Duodenal mucosa (tissue), 2 donors: ENCODE measurements at regions not wholly inside any gene's neighbourhood (a gene's known extent, or its start where the extent isn't known, plus 50 kb on each side); places are given as distances from the start of the nearest gene placed in this dataset.
"Not testable (repeated sequence)": the region's sequence is repeated elsewhere in the genome, so short reads cannot be mapped to it uniquely, and the experiment has no call there.

Experiments
- H3K27ac ChIP-seq: one replicate; pipeline ENCODE4 v1.7.0; 2013; ENCODE audit warnings: low read depth, low read length
- H3K27me3 ChIP-seq, 2 donors: one replicate each; pipeline ENCODE4 v1.7.0; 2013; ENCODE audit warnings: low read length in 2 of 2, control low read depth in 1 of 2; ENCODE audit not compliant: insufficient read depth in 2 of 2, control insufficient read depth in 1 of 2
- H3K36me3 ChIP-seq, 2 donors: one replicate each; pipeline ENCODE4 v1.7.0; 2013; ENCODE audit warnings: low read length in 2 of 2, control low read depth in 1 of 2; ENCODE audit not compliant: insufficient read depth in 2 of 2, control insufficient read depth in 1 of 2
- H3K4me1 ChIP-seq, 2 donors: one replicate each; pipeline ENCODE4 v1.7.0; 2013; ENCODE audit warnings: low read length in 2 of 2, control low read depth in 1 of 2; ENCODE audit not compliant: insufficient read depth in 2 of 2, control insufficient read depth in 1 of 2
- H3K4me3 ChIP-seq, 2 donors: one replicate each; pipeline ENCODE4 v1.7.0; 2013; ENCODE audit warnings: low read length in 2 of 2, low read depth in 1 of 2
- H3K9ac ChIP-seq, 2 donors: one replicate each; pipeline ENCODE4 v1.7.0; 2013; ENCODE audit warnings: low read length in 2 of 2, low read depth in 1 of 2
- H3K9me3 ChIP-seq, 2 donors: one replicate each; pipeline ENCODE4 v1.7.0; 2013; ENCODE audit warnings: low read length in 2 of 2, control low read depth in 1 of 2; ENCODE audit not compliant: control insufficient read depth in 1 of 2

DNA sequence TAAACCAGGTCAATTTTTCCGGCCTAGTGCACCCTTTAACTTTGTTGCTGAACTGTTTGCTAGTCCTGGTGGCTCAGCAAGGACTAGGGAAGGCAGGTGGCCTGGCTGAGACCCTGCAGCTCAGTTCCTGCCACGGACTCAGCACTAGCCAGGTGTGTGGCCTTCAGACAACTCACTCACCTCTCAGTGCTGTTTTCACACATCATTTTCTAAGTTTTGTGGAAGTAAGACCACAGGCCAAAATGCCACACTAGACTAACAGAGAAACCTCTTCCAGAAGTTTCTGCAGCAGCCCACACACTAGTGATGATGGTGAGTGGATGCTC lies 65.9 kb upstream of the SLC1A4 start:
- H3K9ac ChIP-seq, result no peak overlapping the region
- no peaks in the 10 kb centered on the region for H3K36me3 ChIP-seq
- H3K9me3 ChIP-seq, result no peaks in the 10 kb centered on the region
- no peaks in the 10 kb centered on the region for H3K27me3 ChIP-seq
- no peaks in the 10 kb centered on the region for H3K4me1 ChIP-seq
- no peak overlapping the region for H3K4me3 ChIP-seq
- no peak overlapping the region for H3K27ac ChIP-seq

DNA sequence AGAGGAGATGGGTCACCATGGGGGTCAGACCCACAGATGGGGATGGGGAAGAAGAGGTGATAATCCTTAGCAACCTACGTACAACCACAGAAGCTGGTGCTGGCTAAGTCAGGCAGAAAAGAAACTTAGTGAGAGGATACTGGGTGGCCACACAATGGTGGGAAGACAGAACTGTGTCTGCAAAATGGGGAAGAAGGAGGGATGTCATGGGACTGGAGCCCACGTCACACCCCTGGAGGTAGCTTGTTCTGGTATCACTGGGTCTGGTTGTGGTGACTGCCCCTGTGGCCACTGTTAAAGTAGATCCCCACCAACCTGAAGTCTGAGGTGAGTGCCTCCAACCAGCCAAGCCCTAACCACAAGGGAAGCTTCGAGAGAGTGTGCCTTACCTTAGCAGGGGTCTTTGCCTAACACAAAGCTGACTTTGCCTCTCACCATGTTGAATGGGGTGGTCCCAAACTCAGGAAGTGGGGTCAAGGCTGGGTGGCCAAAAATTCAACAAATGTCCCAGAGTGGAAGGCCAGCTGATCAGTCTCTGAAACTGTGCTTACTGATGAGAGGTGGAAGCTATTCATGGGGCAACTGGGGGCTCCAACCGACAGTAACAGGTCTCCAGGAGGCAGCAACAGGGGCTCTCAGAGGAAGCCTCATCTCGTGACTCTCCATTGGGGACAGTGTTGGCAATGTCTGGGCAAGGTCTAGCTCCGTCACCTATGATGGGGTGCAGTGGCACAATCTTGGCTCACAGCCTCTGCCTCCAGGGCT lies 64.8 kb upstream of the SLC1A4 start:
- Histone ChIP-seq H3K27ac (no peak overlapping the region), H3K36me3 (no peaks in the 10 kb centered on the region), H3K4me1 (no peaks in the 10 kb centered on the region), H3K4me3 (no peak overlapping the region), H3K9ac (no peak overlapping the region), H3K9me3 (no peaks in the 10 kb centered on the region), H3K27me3 (no peaks in the 10 kb centered on the region)

DNA sequence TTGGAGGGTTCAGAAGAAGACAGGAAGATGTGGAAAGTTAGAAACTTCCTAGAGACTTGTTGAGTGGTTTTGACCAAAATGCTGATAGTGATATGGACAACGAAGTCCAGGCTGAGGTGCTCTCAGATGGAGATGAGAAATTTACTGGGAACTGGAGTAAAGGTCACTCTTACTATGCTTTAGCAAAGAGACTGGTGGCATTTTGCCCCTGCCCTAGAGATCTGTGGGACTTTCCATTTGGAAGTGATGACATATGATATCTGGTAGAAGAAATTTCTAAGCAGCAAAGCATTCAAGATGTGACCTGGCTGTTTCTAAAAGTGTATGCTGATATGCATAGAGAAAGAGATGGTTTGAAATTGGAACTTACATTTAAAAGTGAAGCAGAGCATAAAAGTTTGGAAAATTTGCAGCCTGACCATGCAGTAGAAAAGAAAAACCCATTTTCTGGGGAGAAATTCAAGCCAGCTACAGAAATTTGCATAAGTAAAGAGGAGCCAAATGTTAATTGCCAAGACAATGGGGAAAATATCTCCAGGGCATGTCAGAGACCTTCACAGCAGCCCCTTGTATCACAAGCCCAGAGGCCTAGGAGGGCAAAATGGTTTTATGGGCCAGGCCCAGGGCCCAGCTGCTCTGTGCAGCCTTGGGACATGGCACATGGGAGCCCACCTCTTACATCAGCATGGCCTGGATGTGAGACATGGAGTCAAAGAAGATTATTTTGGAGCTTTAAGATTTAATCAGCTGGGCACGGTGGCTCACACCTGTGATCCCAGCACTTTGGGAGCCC lies 63.1 kb upstream of the SLC1A4 start:
- not testable (repeated sequence) for H3K4me1 ChIP-seq, H3K9me3 ChIP-seq, H3K36me3 ChIP-seq, H3K27me3 ChIP-seq, H3K9ac ChIP-seq, H3K27ac ChIP-seq, H3K4me3 ChIP-seq

DNA sequence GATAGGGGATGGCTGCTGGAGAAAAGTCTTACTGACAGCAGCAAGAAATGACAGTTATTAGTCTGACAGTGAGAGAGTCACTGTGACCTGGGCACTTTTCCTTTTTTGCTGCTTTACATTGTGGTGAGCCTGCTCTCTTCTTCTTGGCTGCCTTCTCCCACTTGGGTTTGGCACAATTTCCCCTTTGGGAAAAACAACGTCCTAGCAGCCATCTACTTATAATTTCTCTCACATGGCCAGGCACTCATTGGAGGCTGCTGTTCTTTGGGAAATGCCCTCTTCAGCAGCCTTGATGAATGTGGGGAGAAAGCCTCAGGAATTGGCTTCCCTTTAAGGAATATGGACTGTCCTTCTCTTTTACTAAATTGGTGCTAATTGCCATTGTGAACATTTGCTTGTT lies 60.4 kb upstream of the SLC1A4 start:
- no peaks in the 10 kb centered on the region for H3K36me3 ChIP-seq
- peaks cover 0 to 4% of the 10 kb centered on the region in 2 donors for H3K4me1 ChIP-seq
- no peak overlapping the region for H3K4me3 ChIP-seq
- H3K27ac ChIP-seq, result no peak overlapping the region
- no peak overlapping the region for H3K9ac ChIP-seq
- no peaks in the 10 kb centered on the region for H3K27me3 ChIP-seq
- no peaks in the 10 kb centered on the region for H3K9me3 ChIP-seq

DNA sequence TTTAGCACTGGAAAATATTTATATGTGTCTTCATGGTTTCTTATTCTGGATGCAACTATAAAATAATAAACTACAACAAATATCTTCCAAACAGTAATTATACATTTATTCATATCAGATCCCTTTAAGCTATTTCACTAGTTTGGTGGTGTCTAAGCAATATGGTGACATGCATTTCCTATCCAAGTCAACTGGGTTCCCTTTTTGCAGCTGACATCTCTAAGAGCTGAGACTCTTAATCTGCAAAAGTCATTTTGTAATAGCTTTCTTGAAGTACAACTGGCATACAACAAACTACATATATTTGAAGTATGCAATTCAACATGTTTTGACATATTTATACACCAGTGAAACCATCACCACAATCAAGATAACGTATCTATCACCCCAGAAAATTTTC lies 59.9 kb upstream of the SLC1A4 start:
- Histone ChIP-seq H3K4me3 (no peak overlapping the region), H3K36me3 (no peaks in the 10 kb centered on the region), H3K27ac (no peak overlapping the region), H3K4me1 (peaks cover 4 to 7% of the 10 kb centered on the region in 2 donors), H3K9me3 (no peaks in the 10 kb centered on the region), H3K9ac (no peak overlapping the region), H3K27me3 (no peaks in the 10 kb centered on the region)

DNA sequence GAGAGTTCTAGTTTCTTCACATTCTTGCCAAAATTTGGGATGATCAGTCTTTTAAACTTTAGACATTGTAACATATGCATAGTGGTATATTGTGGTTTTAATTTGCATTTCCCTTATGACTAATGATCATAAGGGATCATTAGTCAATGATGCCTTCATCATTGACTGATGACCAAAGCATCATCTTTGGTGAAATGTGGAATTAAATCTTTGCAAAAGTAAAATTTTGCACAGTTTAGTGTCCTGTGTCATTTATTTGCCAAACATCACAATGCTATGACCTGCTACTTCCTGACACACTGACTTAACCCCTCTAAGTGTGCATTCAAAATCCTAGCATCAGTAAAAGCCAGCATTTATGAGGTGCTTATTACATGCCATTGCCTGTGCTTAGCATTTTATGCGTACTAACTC lies 58.9 kb upstream of the SLC1A4 start:
- Histone ChIP-seq H3K4me3 (no peak overlapping the region), H3K27me3 (no peaks in the 10 kb centered on the region), H3K4me1 (peaks cover 11 to 12% of the 10 kb centered on the region in 2 donors), H3K36me3 (no peaks in the 10 kb centered on the region), H3K27ac (no peak overlapping the region), H3K9ac (no peak overlapping the region), H3K9me3 (no peaks in the 10 kb centered on the region)

DNA sequence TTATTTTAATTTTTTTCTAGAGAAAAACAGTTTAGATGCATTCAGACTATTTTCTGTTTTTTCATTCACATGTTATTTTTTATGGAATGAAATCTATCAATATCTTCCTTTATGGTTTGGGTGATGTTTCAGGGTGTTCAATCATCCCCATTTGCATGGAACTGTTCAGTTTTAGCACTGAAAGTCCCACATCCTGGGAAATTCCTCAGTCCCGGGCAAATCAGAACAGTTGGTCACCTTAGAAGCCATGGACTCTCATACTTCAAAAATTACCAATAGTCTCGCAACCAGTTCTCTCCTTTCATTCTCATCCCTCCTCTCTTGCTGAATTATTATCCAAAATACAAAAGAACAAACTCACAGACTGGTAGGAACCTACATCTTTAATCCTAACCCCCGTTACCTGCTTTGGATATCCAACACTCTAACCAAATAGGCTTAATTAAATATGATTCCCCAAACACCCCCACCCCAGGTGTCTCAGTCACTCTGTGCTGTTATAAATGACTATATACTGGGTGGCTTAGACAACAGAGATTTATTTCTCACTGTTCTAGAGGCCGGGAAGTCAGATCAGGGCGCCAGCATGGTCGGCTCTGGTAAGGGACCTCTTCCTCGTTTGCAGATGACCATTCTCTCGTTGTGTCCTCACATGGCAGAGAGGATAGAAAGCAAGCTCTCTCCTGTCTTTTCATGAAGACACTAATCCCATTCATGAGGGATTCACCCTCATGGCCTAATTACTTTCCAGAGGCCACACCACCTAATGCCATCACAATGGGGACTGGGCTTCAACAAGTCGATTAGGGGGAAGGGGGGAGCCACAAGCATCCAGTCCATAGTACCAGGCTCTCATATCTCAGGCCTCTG lies 57.7 kb upstream of the SLC1A4 start:
- H3K27me3 ChIP-seq, result no peaks in the 10 kb centered on the region
- H3K4me3 ChIP-seq, result no peak overlapping the region
- H3K4me1 ChIP-seq, result peaks cover 11 to 12% of the 10 kb centered on the region in 2 donors
- no peaks in the 10 kb centered on the region for H3K9me3 ChIP-seq
- H3K9ac ChIP-seq, result no peak overlapping the region
- no peak overlapping the region for H3K27ac ChIP-seq
- H3K36me3 ChIP-seq, result no peaks in the 10 kb centered on the region

DNA sequence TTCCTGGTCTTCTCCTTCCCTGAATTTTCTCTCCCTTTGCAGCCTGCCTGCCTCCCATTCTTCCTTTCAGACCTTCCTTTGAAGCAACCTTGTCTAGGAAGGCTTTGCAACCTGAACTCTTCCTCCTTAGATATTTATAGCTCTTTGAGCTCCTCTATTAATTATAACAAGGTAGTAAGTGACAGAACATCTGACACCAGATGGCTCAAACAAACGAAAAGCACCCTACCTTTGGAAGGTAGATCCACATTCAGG lies 57.2 kb upstream of the SLC1A4 start:
- Histone ChIP-seq H3K27me3 (no peaks in the 10 kb centered on the region), H3K9me3 (no peaks in the 10 kb centered on the region), H3K36me3 (no peaks in the 10 kb centered on the region), H3K4me1 (peaks cover 12% of the 10 kb centered on the region in 2 donors), H3K9ac (no peak overlapping the region), H3K27ac (no peak overlapping the region), H3K4me3 (peak overlapping the region in 1 of 2 donors; percentile 17)

DNA sequence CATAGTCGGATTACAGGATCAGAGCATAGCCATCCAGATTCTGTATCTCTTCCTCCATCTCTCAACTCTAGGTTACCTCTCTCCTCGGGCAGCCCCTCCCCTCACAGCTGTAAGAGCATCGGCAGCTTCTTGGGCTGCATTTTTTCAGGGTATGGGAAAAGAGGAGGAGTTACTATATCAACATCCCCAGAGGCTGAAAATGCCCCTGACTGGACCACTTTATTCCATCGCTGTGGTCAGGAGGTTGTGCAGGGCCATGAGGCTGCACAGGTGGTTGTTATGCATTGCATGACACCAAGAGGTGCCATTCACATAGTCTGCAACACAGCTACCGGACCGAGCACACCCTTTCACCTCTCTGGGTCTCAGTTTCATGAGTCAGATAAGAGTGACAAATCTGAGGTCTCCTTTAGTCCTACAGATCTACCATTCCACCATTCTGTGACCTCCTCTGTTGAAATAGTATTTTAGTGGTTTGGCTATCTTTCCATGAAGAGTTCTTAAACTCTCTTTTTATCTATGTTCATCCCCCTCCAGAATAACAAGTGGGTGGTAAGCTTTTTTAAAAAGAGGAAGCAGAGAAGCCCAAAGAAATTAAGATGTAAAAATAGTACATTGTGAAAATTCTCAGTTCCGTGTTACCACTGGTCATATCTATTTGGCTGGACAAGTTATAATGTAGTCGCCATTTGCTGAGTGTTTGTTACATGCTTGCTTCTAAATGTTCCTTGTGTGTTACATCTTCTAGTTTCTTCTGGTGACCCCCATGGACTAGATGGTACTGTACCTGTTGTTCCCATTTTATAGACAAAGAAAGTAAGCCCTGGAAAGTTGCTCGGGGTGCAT lies 56.6 kb upstream of the SLC1A4 start:
- Histone ChIP-seq H3K36me3 (no peaks in the 10 kb centered on the region), H3K9me3 (no peaks in the 10 kb centered on the region), H3K4me1 (peaks cover 16 to 18% of the 10 kb centered on the region in 2 donors), H3K27me3 (no peaks in the 10 kb centered on the region), H3K27ac (no peak overlapping the region), H3K9ac (no peak overlapping the region), H3K4me3 (peak overlapping the region in 1 of 2 donors; percentile 17)
